ENCODE measurements at regions not wholly inside any gene's neighbourhood (a gene's known extent, or its start where the extent isn't known, plus 50 kb on each side); places are given as distances from the start of the nearest gene placed in this dataset.

DNA sequence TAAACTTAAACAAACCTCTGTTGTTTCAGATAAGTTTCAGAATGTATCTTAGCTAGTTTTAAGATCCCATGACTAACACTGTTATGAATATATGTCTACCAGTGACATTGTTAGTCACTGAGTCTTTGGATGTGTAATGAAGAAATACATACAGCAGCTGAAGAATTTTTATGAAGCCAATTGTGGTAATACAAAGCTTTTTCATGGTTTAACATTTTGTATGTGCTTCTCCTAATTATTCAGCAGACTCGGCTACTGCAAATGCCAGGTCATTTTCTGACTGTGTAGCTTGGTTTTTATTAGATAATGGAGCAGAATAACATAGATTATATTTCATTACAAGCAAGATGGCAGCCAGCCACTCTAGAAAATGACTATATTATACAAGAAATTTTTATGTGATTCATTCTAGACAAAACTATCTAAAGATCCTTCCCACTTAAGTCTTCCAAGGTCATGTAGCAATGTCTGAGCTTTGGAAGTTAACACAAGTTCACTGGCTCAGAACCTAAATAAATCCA, 147.8 kb downstream of the TNFSF18 start:
- TF ChIP-seq ZFX (IDR thresholded peaks at IDR 0.05) = no peak
- TF ChIP-seq, protein P1, sequence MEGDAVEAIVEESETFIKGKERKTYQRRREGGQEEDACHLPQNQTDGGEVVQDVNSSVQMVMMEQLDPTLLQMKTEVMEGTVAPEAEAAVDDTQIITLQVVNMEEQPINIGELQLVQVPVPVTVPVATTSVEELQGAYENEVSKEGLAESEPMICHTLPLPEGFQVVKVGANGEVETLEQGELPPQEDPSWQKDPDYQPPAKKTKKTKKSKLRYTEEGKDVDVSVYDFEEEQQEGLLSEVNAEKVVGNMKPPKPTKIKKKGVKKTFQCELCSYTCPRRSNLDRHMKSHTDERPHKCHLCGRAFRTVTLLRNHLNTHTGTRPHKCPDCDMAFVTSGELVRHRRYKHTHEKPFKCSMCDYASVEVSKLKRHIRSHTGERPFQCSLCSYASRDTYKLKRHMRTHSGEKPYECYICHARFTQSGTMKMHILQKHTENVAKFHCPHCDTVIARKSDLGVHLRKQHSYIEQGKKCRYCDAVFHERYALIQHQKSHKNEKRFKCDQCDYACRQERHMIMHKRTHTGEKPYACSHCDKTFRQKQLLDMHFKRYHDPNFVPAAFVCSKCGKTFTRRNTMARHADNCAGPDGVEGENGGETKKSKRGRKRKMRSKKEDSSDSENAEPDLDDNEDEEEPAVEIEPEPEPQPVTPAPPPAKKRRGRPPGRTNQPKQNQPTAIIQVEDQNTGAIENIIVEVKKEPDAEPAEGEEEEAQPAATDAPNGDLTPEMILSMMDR (conservative IDR thresholded peaks at IDR 0.05) = no peak
- H3K27ac ChIP-seq = no peak overlapping the region

DNA sequence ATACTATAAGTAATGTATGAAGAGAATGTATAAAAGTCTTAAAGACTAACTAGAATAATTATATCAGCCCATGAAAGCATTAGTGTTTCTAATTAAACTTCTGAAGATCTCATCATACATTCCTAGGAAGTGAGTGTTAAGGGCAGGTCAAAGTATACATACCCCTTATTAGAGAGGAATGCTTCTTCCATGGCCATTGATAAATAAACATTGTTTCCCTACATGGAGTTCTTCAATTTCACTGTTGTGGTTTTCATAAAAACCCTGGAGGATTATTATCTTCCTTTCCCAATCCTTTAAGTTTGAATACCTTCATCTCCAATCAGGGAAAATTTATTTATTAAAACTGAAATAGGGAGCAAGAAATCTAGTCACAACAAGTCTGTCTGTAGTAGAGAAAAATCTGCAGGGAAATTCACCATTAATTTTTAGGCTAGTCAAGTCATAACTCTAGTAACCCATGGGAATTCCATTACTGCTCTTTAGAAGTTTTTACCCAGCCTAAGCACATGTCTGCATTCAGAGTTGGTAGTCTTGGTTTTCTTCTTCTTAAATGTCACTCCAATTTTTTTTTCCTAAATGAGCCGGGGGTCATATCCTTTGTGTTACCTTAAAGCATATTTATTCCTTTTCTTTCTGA, 147.0 kb downstream of the TNFSF18 start:
- no peak for TF ChIP-seq ZFX (IDR thresholded peaks at IDR 0.05)
- TF ChIP-seq, protein P1 (conservative IDR thresholded peaks at IDR 0.05) = no peak
- H3K27ac ChIP-seq = no peak overlapping the region

GRCh38 chr1:172905452-172905851, 145.3 kb downstream of the TNFSF18 start:
- TF ChIP-seq ZFX (IDR thresholded peaks at IDR 0.05) = no peak
- no peak overlapping the region for H3K27ac ChIP-seq

DNA sequence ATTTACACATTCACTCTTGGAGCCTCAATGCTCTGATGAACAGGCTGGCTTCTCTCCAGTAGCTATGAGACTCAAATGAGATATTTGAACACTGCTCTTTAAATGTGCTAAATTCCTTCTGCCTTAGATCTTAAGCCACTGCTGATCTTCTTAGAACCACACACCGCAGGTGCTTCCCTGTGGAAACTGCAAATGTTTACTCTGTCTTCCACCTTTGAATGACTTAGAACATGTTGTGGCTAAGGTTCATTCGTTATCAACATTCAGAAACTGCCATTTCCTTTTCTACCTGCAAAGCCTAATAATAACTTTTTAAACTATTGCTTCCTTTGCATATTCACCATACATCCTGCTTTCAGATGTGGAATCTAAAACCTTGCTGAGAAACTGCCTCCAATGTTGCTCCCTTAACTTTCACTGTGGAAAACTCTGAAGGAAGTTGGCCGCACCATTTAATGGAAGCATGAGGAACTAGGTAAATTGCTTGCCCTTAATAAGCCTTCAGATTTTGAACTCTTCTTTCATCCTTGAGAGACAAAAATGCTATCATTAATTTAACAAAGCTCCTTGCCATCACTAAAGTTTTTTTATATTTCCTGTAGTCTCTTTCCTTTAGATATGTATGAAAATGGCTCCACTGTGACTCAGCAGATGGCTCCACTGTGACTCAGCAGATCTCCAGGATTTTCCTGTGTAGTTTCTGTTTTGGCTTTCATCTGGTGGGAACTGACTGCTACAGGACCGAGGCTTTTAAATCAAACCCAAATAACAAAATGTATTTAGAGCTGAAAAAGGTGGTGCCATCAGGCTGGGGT, 143.8 kb downstream of the TNFSF18 start:
- no peak for TF ChIP-seq ZFX (IDR thresholded peaks at IDR 0.05)
- TF ChIP-seq, protein P1 (conservative IDR thresholded peaks at IDR 0.05) = no peak
- H3K27ac ChIP-seq = no peak overlapping the region

- H3K27ac ChIP-seq = no peak overlapping the region
- TF ChIP-seq ZFX (IDR thresholded peaks at IDR 0.05) = no peak
- TF ChIP-seq, protein P1 (conservative IDR thresholded peaks at IDR 0.05) = no peak
Measured at GRCh38 chr1:172907834-172908326, 142.9 kb downstream of the TNFSF18 start.

DNA sequence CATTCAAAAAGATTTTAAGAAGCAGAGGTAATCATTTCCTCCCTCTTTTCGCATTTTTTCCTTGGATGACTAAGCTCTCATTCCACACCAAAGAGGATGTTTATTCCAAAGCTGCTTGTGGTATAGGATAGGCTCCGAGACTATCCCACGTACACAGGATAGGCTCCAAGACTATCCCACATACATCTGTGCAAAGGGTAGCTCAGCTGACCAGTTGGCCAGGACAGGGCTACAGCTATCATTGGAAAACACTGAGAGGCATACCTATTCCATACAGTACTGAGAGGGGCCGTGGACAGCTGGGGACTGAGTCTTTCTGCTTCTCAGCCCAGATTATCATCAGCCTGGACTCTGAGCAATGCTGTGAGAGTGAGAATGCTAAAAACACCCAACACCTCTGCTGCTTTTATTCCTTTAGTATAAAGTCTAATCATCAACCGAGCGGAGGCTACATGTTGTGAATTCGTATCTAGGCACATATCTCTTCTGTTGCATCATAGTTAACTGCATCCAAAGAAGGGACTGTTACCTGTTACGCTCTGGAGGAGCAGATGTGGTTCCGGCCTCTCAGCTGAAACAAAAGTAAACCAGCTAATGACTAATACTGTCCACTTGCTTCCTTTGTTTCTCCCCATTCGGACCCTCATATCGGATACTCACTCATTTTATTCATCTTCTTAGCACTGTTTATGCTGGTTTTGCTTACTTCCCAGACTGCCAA, 141.0 kb downstream of the TNFSF18 start:
- no peak overlapping the region for H3K27ac ChIP-seq
- TF ChIP-seq ZFX (IDR thresholded peaks at IDR 0.05) = no peak
- TF ChIP-seq, protein P1 (conservative IDR thresholded peaks at IDR 0.05) = no peak

- no peak for TF ChIP-seq ZFX (IDR thresholded peaks at IDR 0.05)
- TF ChIP-seq, protein P1 (conservative IDR thresholded peaks at IDR 0.05) = no peak
- H3K27ac ChIP-seq = no peak overlapping the region
Measured at GRCh38 chr1:172912765-172913260, 137.9 kb downstream of the TNFSF18 start.
